ENCODE measurements at regions not wholly inside any gene's neighbourhood (a gene's known extent, or its start where the extent isn't known, plus 50 kb on each side); places are given as distances from the start of the nearest gene placed in this dataset.
A peak's percentile ranks its signal among the peaks of the same experiment; 100 is the strongest.

DNA sequence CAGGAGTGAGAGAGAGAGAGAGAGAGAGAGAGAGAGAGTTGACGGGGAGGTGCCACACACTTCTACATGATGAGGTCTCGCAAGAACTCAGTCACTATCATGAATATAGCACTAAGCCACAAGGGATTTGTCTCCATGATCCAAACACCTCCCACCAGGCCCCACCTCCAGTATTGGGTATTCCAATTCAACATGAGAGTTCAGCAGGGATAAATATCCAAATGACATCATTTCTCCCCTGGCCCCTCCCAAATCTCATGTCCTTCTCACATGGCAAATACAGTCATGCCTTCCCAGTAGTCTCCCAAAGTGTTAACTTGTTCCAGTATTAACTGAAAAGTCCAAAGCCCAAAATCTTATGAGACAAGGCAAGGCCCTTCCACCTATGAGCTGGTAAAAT is 330.7 kb downstream of the CDH26 start:
- H3K4me3 ChIP-seq (ENCODE audit: low read depth, low read length) = no peak overlapping the region
- TF ChIP-seq, protein P1, sequence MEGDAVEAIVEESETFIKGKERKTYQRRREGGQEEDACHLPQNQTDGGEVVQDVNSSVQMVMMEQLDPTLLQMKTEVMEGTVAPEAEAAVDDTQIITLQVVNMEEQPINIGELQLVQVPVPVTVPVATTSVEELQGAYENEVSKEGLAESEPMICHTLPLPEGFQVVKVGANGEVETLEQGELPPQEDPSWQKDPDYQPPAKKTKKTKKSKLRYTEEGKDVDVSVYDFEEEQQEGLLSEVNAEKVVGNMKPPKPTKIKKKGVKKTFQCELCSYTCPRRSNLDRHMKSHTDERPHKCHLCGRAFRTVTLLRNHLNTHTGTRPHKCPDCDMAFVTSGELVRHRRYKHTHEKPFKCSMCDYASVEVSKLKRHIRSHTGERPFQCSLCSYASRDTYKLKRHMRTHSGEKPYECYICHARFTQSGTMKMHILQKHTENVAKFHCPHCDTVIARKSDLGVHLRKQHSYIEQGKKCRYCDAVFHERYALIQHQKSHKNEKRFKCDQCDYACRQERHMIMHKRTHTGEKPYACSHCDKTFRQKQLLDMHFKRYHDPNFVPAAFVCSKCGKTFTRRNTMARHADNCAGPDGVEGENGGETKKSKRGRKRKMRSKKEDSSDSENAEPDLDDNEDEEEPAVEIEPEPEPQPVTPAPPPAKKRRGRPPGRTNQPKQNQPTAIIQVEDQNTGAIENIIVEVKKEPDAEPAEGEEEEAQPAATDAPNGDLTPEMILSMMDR (IDR thresholded peaks at IDR 0.05; ENCODE audit: control insufficient read depth, extremely low read depth, insufficient read depth) = no peak
- no peak for DNase-seq (ENCODE audit: low read depth)

- no peak overlapping the region for H3K4me3 ChIP-seq (ENCODE audit: low read depth, low read length)
- DNase-seq (ENCODE audit: low read depth) = no peak
- TF ChIP-seq, protein P1 (IDR thresholded peaks at IDR 0.05; ENCODE audit: control insufficient read depth, extremely low read depth, insufficient read depth) = no peak
Observed at GRCh38 chr20:60292001-60292520, 333.8 kb downstream of the CDH26 start.

GRCh38 chr20:60294632-60295031 is 336.4 kb downstream of the CDH26 start:
- TF ChIP-seq, protein P1 (IDR thresholded peaks at IDR 0.05; ENCODE audit: control insufficient read depth, extremely low read depth, insufficient read depth) = no peak

DNA sequence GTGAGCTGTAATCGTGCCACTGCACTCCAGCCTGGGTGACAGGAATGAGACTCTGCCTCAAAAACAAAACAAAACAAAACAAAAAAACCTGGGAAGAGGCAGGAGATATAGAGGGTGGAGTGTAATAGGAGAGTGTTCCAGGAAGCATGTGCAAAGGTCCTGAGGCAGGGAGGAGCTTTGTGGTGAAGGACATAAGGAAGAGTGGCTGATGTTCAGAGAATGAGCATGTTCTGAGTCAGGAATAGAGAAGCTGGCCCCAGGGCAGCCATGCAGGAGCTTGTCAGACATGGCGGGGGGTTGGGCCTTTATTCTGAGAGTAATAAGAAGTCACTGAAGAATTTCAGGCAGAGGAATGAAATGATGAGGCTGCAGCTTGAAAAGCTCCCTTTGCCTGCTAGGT is 337.0 kb downstream of the CDH26 start:
- TF ChIP-seq, protein P1 (IDR thresholded peaks at IDR 0.05; ENCODE audit: control insufficient read depth, extremely low read depth, insufficient read depth) = no peak
- DNase-seq (ENCODE audit: low read depth) = no peak
- H3K4me3 ChIP-seq (ENCODE audit: low read depth, low read length) = no peak overlapping the region

More at GRCh38 chr20:60294632-60295031, 336.4 kb downstream of the CDH26 start:
- DNase-seq (ENCODE audit: low read depth) = no peak
- no peak overlapping the region for H3K4me3 ChIP-seq (ENCODE audit: low read depth, low read length)

DNA sequence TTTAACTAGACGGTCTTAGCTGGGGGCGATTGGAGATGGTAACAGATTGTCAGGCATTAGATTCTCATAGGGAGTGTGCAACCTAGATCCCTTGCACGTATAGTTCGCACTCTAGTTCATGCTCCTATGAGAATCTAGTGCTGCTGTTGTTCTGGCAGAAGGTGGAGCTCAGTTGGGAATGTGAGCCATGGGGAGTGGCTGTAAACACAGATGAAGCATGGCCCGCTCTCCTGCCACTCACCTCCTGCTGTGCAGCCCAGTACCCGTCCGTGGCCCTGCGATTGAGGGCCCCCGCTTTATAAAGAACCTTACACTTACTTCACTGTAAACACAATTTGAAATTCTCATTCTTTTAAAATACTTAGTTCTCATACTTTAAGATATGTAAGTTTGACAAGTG is 339.4 kb downstream of the CDH26 start:
- peak; percentile 17 for DNase-seq (ENCODE audit: low read depth)
- no peak overlapping the region for H3K4me3 ChIP-seq (ENCODE audit: low read depth, low read length)
- TF ChIP-seq, protein P1 (IDR thresholded peaks at IDR 0.05; ENCODE audit: control insufficient read depth, extremely low read depth, insufficient read depth) = no peak

DNA sequence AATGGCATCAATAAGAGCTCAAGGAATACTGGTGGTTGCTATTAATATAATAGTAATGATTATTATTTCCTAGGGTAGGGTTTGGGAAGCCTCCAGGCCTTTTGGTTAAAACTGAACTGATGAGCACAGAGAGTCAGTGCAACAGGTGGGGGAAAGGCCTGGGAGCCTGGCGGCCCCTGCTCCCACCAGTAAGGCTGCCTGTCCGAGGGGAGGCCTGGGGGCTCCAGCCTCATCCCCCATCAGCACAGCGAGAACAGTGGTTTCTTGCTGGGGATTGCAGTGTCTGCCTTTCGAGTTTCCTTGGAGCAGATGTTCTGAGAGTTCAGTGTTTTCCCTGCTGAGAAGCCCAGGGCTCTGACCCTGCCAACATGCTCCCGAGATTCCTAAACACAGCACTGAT is 340.4 kb downstream of the CDH26 start:
- TF ChIP-seq, protein P1 (IDR thresholded peaks at IDR 0.05; ENCODE audit: control insufficient read depth, extremely low read depth, insufficient read depth) = no peak
- no peak overlapping the region for H3K4me3 ChIP-seq (ENCODE audit: low read depth, low read length)
- DNase-seq (ENCODE audit: low read depth) = no peak

DNA sequence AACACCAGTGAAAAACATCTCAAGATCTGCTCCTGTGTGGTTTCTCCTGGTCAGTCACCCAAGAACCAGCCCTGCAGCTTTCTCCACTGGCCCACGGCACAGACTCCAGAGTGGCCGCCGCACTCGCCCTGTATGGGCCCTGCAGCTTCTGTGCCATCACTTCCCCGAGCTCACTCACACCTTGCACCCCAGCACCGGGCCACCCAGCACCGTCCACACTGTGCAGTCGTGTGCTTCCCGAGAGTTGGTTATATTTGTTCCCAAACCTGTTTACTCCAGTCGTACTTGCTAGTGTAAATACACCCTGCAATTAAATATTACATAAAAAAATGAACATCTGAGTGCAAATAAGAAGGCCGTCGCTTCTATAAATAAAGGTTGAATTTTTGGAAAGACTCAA is 341.7 kb downstream of the CDH26 start:
- peak overlapping the region; percentile 12; the same call in 1 of the 2 replicates for H3K4me3 ChIP-seq (ENCODE audit: low read depth, low read length)
- TF ChIP-seq, protein P1 (IDR thresholded peaks at IDR 0.05; ENCODE audit: control insufficient read depth, extremely low read depth, insufficient read depth) = no peak
- peak; percentile 59 for DNase-seq (ENCODE audit: low read depth)
